Liver (tissue), 8 donors: ENCODE measurements at regions not wholly inside any gene's neighbourhood (a gene's known extent, or its start where the extent isn't known, plus 50 kb on each side); places are given as distances from the start of the nearest gene placed in this dataset.

Source experiments
- DNase-seq: peaks from one replicate; pipeline ENCODE4 v3.0.0-alpha.2; 2017; ENCODE audit warnings: low spot score
- H3K27ac ChIP-seq, 2 donors: one replicate each; pipeline ENCODE4 v1.7.0; 2013; ENCODE audit warnings: inconsistent platforms in 2 of 2, low read length in 2 of 2, control low read depth in 1 of 2, low read depth in 1 of 2, mild to moderate bottlenecking in 1 of 2
- H3K27me3 ChIP-seq, 4 donors: one replicate each; pipeline versions ENCODE4 v1.6.1 to v1.7.0; 2013; ENCODE audit warnings: low read length in 3 of 4, inconsistent platforms in 1 of 4, mild to moderate bottlenecking in 1 of 4, moderate library complexity in 1 of 4; ENCODE audit not compliant: control insufficient read depth in 4 of 4, insufficient read depth in 4 of 4
- H3K36me3 ChIP-seq, 4 donors: one replicate each; pipeline versions ENCODE4 v1.6.1 to v1.7.0; 2013; ENCODE audit warnings: low read length in 3 of 4, mild to moderate bottlenecking in 3 of 4, low read depth in 1 of 4, moderate library complexity in 1 of 4; ENCODE audit not compliant: control insufficient read depth in 4 of 4, insufficient read depth in 3 of 4
- H3K4me1 ChIP-seq, 4 donors: one replicate each; pipeline versions ENCODE4 v1.6.1 to v1.7.0; 2013; ENCODE audit warnings: low read length in 3 of 4, mild to moderate bottlenecking in 3 of 4, moderate library complexity in 1 of 4; ENCODE audit not compliant: control insufficient read depth in 4 of 4, insufficient read depth in 4 of 4
- H3K4me3 ChIP-seq, 3 donors: one replicate each; pipeline versions ENCODE4 v1.6.1 to v1.7.0; 2013; ENCODE audit warnings: low read length in 3 of 3, control low read depth in 1 of 3, low read depth in 1 of 3, mild to moderate bottlenecking in 1 of 3
- H3K9ac ChIP-seq, 2 donors: one replicate each; pipeline ENCODE4 v1.7.0; 2013; ENCODE audit warnings: low read length in 2 of 2, mild to moderate bottlenecking in 2 of 2, moderate library complexity in 2 of 2, control low read depth in 1 of 2, low read depth in 1 of 2
- H3K9me3 ChIP-seq, 4 donors: one replicate each; pipeline versions ENCODE4 v1.6.1 to v1.7.0; 2013; ENCODE audit warnings: low read length in 3 of 4; ENCODE audit not compliant: control insufficient read depth in 4 of 4
- EGR1 ChIP-seq, 2 donors: IDR thresholded peaks; 2 replicates each; pipeline ENCODE4 v1.6.1; 2016 to 2018; ENCODE audit warnings: antibody characterized with exemption in 2 of 2, low read depth in 2 of 2
- FOXA1 ChIP-seq: IDR thresholded peaks from 2 replicates; pipeline ENCODE4 v1.6.1; 2016; ENCODE audit warnings: antibody characterized with exemption
- FOXA2 ChIP-seq: IDR thresholded peaks from 2 replicates; pipeline ENCODE4 v1.6.1; 2016; ENCODE audit warnings: antibody characterized with exemption
- GABPA ChIP-seq, 2 donors: IDR thresholded peaks in 1 of 2; conservative IDR thresholded peaks in 1 of 2; 2 replicates each; pipeline ENCODE4 v1.6.1; 2016; ENCODE audit warnings: antibody characterized with exemption in 2 of 2, mild to moderate bottlenecking in 1 of 2, moderate library complexity in 1 of 2
- HNF4A ChIP-seq, 2 donors: conservative IDR thresholded peaks; 2 replicates each; pipeline ENCODE4 v1.6.1; 2016; ENCODE audit warnings: antibody characterized with exemption in 2 of 2, mild to moderate bottlenecking in 2 of 2
- HNF4G ChIP-seq: IDR thresholded peaks from 2 replicates; pipeline ENCODE4 v1.6.1; 2016; ENCODE audit warnings: antibody characterized with exemption
- JUND ChIP-seq, 2 donors: IDR thresholded peaks; 2 replicates each; pipeline ENCODE4 v1.6.1; 2016; ENCODE audit warnings: antibody characterized with exemption in 2 of 2
- NR2F2 ChIP-seq: IDR thresholded peaks from 2 replicates; pipeline ENCODE4 v1.6.1; 2016; ENCODE audit warnings: antibody characterized with exemption
- RAD21 ChIP-seq, 2 donors: IDR thresholded peaks; 2 replicates each; pipeline ENCODE4 v1.6.1; 2016; ENCODE audit warnings: antibody characterized with exemption in 2 of 2, mild to moderate bottlenecking in 2 of 2
- RXRA ChIP-seq, 2 donors: IDR thresholded peaks; 2 replicates each; pipeline ENCODE4 v1.6.1; 2017 to 2018; ENCODE audit warnings: antibody characterized with exemption in 2 of 2, mild to moderate bottlenecking in 1 of 2
- SP1 ChIP-seq: IDR thresholded peaks from 2 replicates; pipeline ENCODE4 v1.6.1; 2018; ENCODE audit warnings: antibody characterized with exemption, mild to moderate bottlenecking
- TAF1 ChIP-seq: conservative IDR thresholded peaks from 2 replicates; pipeline ENCODE4 v1.6.1; 2016; ENCODE audit warnings: antibody characterized with exemption, mild to moderate bottlenecking
- YY1 ChIP-seq: IDR thresholded peaks from 2 replicates; pipeline ENCODE4 v1.6.1; 2016; ENCODE audit warnings: antibody characterized with exemption, mild to moderate bottlenecking
- WGBS: extraction: QIAGEN DNeasy Blood & Tissue Kit; methylation state at CpG from one replicate; pipeline ENCODE4 v1.1.7; 2013; 5-methylcytosine and 5-hydroxymethylcytosine counted together
- TF ChIP-seq, protein P1 (sequence below): IDR thresholded peaks from 2 replicates; pipeline ENCODE4 v1.6.1; 2016; ENCODE audit warnings: antibody characterized with exemption
- TF ChIP-seq, protein P2 (sequence below): fragments of 150-350 bp; IDR thresholded peaks from 2 replicates; pipeline ENCODE4 v1.5.1; 2017; ENCODE audit warnings: improper control_type of control experiment, low read depth, low read length; ENCODE audit not compliant: missing input control
- TF ChIP-seq, protein P3 (sequence below): IDR thresholded peaks from 2 replicates; pipeline ENCODE4 v1.6.1; 2016; ENCODE audit warnings: antibody characterized with exemption
- TF ChIP-seq, protein P4 (sequence below): IDR thresholded peaks from 2 replicates; pipeline ENCODE4 v1.6.1; 2016; ENCODE audit warnings: antibody characterized with exemption
- TF ChIP-seq, protein P5 (sequence below): IDR thresholded peaks from 2 replicates; pipeline ENCODE4 v1.6.1; 2016; ENCODE audit warnings: antibody characterized with exemption, mild to moderate bottlenecking
- donor health status: healthy.
- donor health status: healthy.
- donor health status: healthy.
- donor health status: healthy.
- donor health status: healthy.

DNA sequence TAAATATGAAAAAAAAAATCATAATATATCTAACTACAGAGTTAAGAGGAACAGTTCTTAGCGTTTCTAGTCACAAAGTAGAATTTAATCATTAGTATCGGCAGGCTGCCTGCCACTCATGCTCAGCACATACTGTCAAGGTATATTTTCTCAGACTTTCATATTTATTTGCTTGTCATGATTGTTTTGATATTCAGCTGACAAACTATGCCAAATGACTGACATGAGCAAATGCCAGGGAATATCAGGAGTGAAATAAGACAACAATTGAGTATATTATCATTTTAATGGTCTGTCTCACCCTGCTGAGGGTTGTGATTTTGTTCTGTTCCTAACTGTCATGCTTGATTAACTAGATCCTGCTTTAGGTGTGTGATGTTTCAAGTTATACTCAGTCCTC, 395.0 kb upstream of the SPOCK3 start:
- no peaks in the 10 kb centered on the region for H3K36me3 ChIP-seq
- H3K4me3 ChIP-seq, result no peak overlapping the region
- no peak for DNase-seq
- no peaks in the 10 kb centered on the region for H3K27me3 ChIP-seq
- TF ChIP-seq YY1 (no peak), FOXA2 (no peak), NR2F2 (no peak), RAD21 (IDR thresholded peaks at IDR 0.05) (no peak), RXRA (IDR thresholded peaks at IDR 0.05) (no peak), EGR1 (IDR thresholded peaks at IDR 0.05; ENCODE audit: low read depth in 2 of 2) (no peak), SP1 (no peak), JUND (IDR thresholded peaks at IDR 0.05) (no peak), GABPA (IDR thresholded peaks at IDR 0.05 in 1 of 2, conservative IDR thresholded peaks at IDR 0.05 in 1 of 2) (no peak), FOXA1 (no peak), TAF1 (no peak)
- TF ChIP-seq, protein P1, sequence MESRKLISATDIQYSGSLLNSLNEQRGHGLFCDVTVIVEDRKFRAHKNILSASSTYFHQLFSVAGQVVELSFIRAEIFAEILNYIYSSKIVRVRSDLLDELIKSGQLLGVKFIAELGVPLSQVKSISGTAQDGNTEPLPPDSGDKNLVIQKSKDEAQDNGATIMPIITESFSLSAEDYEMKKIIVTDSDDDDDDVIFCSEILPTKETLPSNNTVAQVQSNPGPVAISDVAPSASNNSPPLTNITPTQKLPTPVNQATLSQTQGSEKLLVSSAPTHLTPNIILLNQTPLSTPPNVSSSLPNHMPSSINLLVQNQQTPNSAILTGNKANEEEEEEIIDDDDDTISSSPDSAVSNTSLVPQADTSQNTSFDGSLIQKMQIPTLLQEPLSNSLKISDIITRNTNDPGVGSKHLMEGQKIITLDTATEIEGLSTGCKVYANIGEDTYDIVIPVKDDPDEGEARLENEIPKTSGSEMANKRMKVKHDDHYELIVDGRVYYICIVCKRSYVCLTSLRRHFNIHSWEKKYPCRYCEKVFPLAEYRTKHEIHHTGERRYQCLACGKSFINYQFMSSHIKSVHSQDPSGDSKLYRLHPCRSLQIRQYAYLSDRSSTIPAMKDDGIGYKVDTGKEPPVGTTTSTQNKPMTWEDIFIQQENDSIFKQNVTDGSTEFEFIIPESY, result no peak
- TF ChIP-seq, protein P2, sequence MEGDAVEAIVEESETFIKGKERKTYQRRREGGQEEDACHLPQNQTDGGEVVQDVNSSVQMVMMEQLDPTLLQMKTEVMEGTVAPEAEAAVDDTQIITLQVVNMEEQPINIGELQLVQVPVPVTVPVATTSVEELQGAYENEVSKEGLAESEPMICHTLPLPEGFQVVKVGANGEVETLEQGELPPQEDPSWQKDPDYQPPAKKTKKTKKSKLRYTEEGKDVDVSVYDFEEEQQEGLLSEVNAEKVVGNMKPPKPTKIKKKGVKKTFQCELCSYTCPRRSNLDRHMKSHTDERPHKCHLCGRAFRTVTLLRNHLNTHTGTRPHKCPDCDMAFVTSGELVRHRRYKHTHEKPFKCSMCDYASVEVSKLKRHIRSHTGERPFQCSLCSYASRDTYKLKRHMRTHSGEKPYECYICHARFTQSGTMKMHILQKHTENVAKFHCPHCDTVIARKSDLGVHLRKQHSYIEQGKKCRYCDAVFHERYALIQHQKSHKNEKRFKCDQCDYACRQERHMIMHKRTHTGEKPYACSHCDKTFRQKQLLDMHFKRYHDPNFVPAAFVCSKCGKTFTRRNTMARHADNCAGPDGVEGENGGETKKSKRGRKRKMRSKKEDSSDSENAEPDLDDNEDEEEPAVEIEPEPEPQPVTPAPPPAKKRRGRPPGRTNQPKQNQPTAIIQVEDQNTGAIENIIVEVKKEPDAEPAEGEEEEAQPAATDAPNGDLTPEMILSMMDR, result no peak
- TF ChIP-seq, protein P3, sequence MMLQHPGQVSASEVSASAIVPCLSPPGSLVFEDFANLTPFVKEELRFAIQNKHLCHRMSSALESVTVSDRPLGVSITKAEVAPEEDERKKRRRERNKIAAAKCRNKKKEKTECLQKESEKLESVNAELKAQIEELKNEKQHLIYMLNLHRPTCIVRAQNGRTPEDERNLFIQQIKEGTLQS, result no peak
- TF ChIP-seq, protein P4, sequence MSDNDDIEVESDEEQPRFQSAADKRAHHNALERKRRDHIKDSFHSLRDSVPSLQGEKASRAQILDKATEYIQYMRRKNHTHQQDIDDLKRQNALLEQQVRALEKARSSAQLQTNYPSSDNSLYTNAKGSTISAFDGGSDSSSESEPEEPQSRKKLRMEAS, result no peak
- H3K9ac ChIP-seq, result no peak overlapping the region
- 70% methylated on average over 2 of the region's 2 CpGs for WGBS
- no peaks in the 10 kb centered on the region for H3K4me1 ChIP-seq
- no peak overlapping the region for H3K27ac ChIP-seq
- H3K9me3 ChIP-seq, result peaks cover 0 to 5% (median 0%) of the 10 kb centered on the region in 4 donors

DNA sequence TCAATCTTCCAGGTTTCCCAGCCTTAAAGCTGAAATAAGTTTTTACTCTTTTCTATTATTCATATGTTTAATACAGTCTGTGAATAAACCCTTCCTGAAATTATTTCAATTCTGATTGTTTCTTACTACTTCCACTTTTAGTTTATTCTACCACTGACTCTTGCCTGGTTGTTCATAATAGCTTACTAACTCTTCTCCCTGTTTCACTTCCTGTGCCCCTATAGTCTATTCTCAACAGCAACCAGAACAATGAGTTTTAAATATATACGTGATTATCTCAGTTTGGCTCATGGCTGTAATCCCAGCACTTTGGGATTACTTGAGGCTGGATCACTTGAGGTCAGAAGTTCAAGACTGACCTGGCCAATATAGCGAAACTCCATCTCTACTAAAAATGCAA, 408.0 kb upstream of the SPOCK3 start:
- H3K36me3 ChIP-seq, result no peaks in the 10 kb centered on the region
- WGBS, result 64% methylated on average over 2 of the region's 2 CpGs
- no peak overlapping the region for H3K4me3 ChIP-seq
- TF ChIP-seq, protein P1, result no peak
- TF ChIP-seq HNF4A (conservative IDR thresholded peaks at IDR 0.05) (no peak), JUND (IDR thresholded peaks at IDR 0.05) (no peak), TAF1 (no peak), EGR1 (IDR thresholded peaks at IDR 0.05; ENCODE audit: low read depth in 2 of 2) (no peak), SP1 (no peak), RAD21 (IDR thresholded peaks at IDR 0.05) (no peak), YY1 (no peak), FOXA2 (no peak), HNF4G (no peak)
- TF ChIP-seq, protein P2, result no peak
- TF ChIP-seq, protein P5, sequence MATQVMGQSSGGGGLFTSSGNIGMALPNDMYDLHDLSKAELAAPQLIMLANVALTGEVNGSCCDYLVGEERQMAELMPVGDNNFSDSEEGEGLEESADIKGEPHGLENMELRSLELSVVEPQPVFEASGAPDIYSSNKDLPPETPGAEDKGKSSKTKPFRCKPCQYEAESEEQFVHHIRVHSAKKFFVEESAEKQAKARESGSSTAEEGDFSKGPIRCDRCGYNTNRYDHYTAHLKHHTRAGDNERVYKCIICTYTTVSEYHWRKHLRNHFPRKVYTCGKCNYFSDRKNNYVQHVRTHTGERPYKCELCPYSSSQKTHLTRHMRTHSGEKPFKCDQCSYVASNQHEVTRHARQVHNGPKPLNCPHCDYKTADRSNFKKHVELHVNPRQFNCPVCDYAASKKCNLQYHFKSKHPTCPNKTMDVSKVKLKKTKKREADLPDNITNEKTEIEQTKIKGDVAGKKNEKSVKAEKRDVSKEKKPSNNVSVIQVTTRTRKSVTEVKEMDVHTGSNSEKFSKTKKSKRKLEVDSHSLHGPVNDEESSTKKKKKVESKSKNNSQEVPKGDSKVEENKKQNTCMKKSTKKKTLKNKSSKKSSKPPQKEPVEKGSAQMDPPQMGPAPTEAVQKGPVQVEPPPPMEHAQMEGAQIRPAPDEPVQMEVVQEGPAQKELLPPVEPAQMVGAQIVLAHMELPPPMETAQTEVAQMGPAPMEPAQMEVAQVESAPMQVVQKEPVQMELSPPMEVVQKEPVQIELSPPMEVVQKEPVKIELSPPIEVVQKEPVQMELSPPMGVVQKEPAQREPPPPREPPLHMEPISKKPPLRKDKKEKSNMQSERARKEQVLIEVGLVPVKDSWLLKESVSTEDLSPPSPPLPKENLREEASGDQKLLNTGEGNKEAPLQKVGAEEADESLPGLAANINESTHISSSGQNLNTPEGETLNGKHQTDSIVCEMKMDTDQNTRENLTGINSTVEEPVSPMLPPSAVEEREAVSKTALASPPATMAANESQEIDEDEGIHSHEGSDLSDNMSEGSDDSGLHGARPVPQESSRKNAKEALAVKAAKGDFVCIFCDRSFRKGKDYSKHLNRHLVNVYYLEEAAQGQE, result no peak
- TF ChIP-seq, protein P3, result no peak
- H3K4me1 ChIP-seq, result no peaks in the 10 kb centered on the region
- DNase-seq, result no peak
- H3K27me3 ChIP-seq, result no peaks in the 10 kb centered on the region
- H3K27ac ChIP-seq, result no peak overlapping the region
- H3K9ac ChIP-seq, result no peak overlapping the region
- no peaks in the 10 kb centered on the region for H3K9me3 ChIP-seq
